NCI-H2081 treated with DMSO at 0.1 percent for 48 hours (cell line): ENCODE measurements at regions not wholly inside any gene's neighbourhood (a gene's known extent, or its start where the extent isn't known, plus 50 kb on each side); places are given as distances from the start of the nearest gene placed in this dataset.

Source experiments
- DNase-seq: peaks from one replicate; lab custom pipeline; 2025; lab: John Stamatoyannopoulos, UW

- no peak for DNase-seq
These were observed 65.6 kb upstream of the SGCD start for GRCh38 chr5:156261275-156261939.

- DNase-seq, result no peak
These were observed 55.4 kb upstream of the SGCD start for GRCh38 chr5:156271569-156271968.

GRCh38 chr5:156272139-156272538 lies 54.8 kb upstream of the SGCD start:
- DNase-seq, result no peak

- DNase-seq, result no peak
These were observed 53.6 kb upstream of the SGCD start for GRCh38 chr5:156273325-156273724.

GRCh38 chr5:156274453-156274852 lies 52.5 kb upstream of the SGCD start:
- DNase-seq, result no peak
